Middle frontal gyrus (tissue), 1 donor: ENCODE measurements at regions not wholly inside any gene's neighbourhood (a gene's known extent, or its start where the extent isn't known, plus 50 kb on each side); places are given as distances from the start of the nearest gene placed in this dataset.

ENCODE experiments used
- DNase-seq: peaks from one replicate; pipeline ENCODE4 v3.0.0-alpha.2; 2015; ENCODE audit warnings: low spot score; ENCODE audit errors: extremely low spot score

- no peak for DNase-seq
Observed at GRCh38 chr6:168157272-168158212, 78.5 kb upstream of the FRMD1 start.

- DNase-seq = no peak
Observed at GRCh38 chr6:168156742-168157265, 77.8 kb upstream of the FRMD1 start.

- no peak for DNase-seq
Observed at GRCh38 chr6:168155821-168156741, 77.1 kb upstream of the FRMD1 start.

- no peak for DNase-seq
Observed at GRCh38 chr6:168155193-168155592, 76.2 kb upstream of the FRMD1 start.

GRCh38 chr6:168154263-168154917 is 75.4 kb upstream of the FRMD1 start:
- no peak for DNase-seq

GRCh38 chr6:168153553-168153952 is 74.5 kb upstream of the FRMD1 start:
- no peak for DNase-seq

GRCh38 chr6:168152980-168153379 is 74.0 kb upstream of the FRMD1 start:
- no peak for DNase-seq

- no peak for DNase-seq
Observed at GRCh38 chr6:168152306-168152963, 73.4 kb upstream of the FRMD1 start.

- no peak for DNase-seq
Observed at GRCh38 chr6:168150551-168151320, 71.7 kb upstream of the FRMD1 start.

- no peak for DNase-seq
Observed at GRCh38 chr6:168149015-168149414, 70.0 kb upstream of the FRMD1 start.

GRCh38 chr6:168148231-168148849 is 69.3 kb upstream of the FRMD1 start:
- no peak for DNase-seq

- DNase-seq = no peak
Observed at GRCh38 chr6:168147205-168147738, 68.3 kb upstream of the FRMD1 start.

GRCh38 chr6:168145747-168146596 is 67.0 kb upstream of the FRMD1 start:
- no peak for DNase-seq

- no peak for DNase-seq
Observed at GRCh38 chr6:168139121-168139520, 60.1 kb upstream of the FRMD1 start.

- DNase-seq = no peak
Observed at GRCh38 chr6:168138436-168138835, 59.4 kb upstream of the FRMD1 start.

- DNase-seq = no peak
Observed at GRCh38 chr6:168137024-168137423, 58.0 kb upstream of the FRMD1 start.

GRCh38 chr6:168136622-168137021 is 57.6 kb upstream of the FRMD1 start:
- no peak for DNase-seq

GRCh38 chr6:168136001-168136400 is 57.0 kb upstream of the FRMD1 start:
- DNase-seq = no peak
